H1 (cell line): ENCODE measurements at regions not wholly inside any gene's neighbourhood (a gene's known extent, or its start where the extent isn't known, plus 50 kb on each side); places are given as distances from the start of the nearest gene placed in this dataset.

ENCODE experiments used
- CTCF ChIP-seq, 3 experiments: IDR thresholded peaks; 1 replicate in 2 of 3; 2 replicates in 1 of 3; pipeline versions ENCODE4 v1.5.1 to v1.6.1; 2011; ENCODE audit warnings: low read length in 3 of 3, mild to moderate bottlenecking in 3 of 3, inconsistent platforms in 2 of 3, low read depth in 1 of 3, moderate library complexity in 1 of 3; ENCODE audit not compliant: insufficient read depth in 1 of 3; ENCODE audit errors: control extremely low read depth in 1 of 3
- EP300 ChIP-seq, 2 experiments: IDR thresholded peaks; 1 replicate in 1 of 2; 2 replicates in 1 of 2; pipeline ENCODE4 v1.6.1; 2011 to 2012; ENCODE audit warnings: low read depth in 2 of 2, low read length in 2 of 2, mild to moderate bottlenecking in 2 of 2, borderline replicate concordance in 1 of 2, inconsistent platforms in 1 of 2, moderate library complexity in 1 of 2
- EZH2 ChIP-seq: fragments of 200-600 bp; sonication (generic); IDR thresholded peaks from 2 replicates; pipeline ENCODE4 v1.7.1; 2012; ENCODE audit warnings: low read depth, mild to moderate bottlenecking, moderate library complexity, low read length, inconsistent platforms; ENCODE audit not compliant: severe bottlenecking
- FOSL1 ChIP-seq: IDR thresholded peaks from 2 replicates; pipeline ENCODE4 v1.6.1; 2011; ENCODE audit warnings: mild to moderate bottlenecking, low read depth, low read length, moderate library complexity; ENCODE audit not compliant: insufficient read depth
- POLR2A ChIP-seq, 2 experiments: IDR thresholded peaks; 1 replicate in 1 of 2; 2 replicates in 1 of 2; pipeline ENCODE4 v1.6.1; 2011; ENCODE audit warnings: low read depth in 2 of 2, low read length in 2 of 2, mild to moderate bottlenecking in 2 of 2; ENCODE audit errors: control extremely low read depth in 1 of 2
- RAD21 ChIP-seq, 2 experiments: IDR thresholded peaks in 1 of 2; conservative IDR thresholded peaks in 1 of 2; 2 replicates each; pipeline ENCODE4 v1.6.1; 2011; ENCODE audit warnings: low read depth in 2 of 2, low read length in 2 of 2, improper control_type of control experiment in 1 of 2, inconsistent platforms in 1 of 2, mild to moderate bottlenecking in 1 of 2, moderate library complexity in 1 of 2

- no peak for TF ChIP-seq EP300 (IDR thresholded peaks at IDR 0.05; ENCODE audit: borderline replicate concordance in 1 of 2, low read depth in 2 of 2, low read length in 2 of 2)
- no peak for TF ChIP-seq RAD21 (IDR thresholded peaks at IDR 0.05 in 1 of 2, conservative IDR thresholded peaks at IDR 0.05 in 1 of 2; ENCODE audit: low read depth in 2 of 2, low read length in 2 of 2)
- no peak for TF ChIP-seq FOSL1
- TF ChIP-seq CTCF (IDR thresholded peaks at IDR 0.05; ENCODE audit: control extremely low read depth in 1 of 3, insufficient read depth in 1 of 3, low read depth in 1 of 3, low read length in 3 of 3): no peak
- no peak for TF ChIP-seq POLR2A (IDR thresholded peaks at IDR 0.05; ENCODE audit: control extremely low read depth in 1 of 2, low read depth in 2 of 2, low read length in 2 of 2)
- TF ChIP-seq EZH2: no peak
These were observed 167.8 kb upstream of the POU2AF2 start for GRCh38 chr11:111077530-111078322.
